Spleen (tissue), 11 donors: ENCODE measurements at regions not wholly inside any gene's neighbourhood (a gene's known extent, or its start where the extent isn't known, plus 50 kb on each side); places are given as distances from the start of the nearest gene placed in this dataset.

Source experiments
- DNase-seq: peaks from one replicate; pipeline ENCODE4 v3.0.0-alpha.2; 2020
- H3K27ac ChIP-seq, 8 donors: fragments of 200-600 bp; sonication (generic) in 7 of 8; 1 replicate in 4 of 8; 2 replicates in 4 of 8; pipeline versions ENCODE4 v1.5.0 to v1.8.0; 2016 to 2021; ENCODE audit warnings: inconsistent platforms in 4 of 8, mild to moderate bottlenecking in 4 of 8, moderate library complexity in 1 of 8
- H3K27me3 ChIP-seq, 7 donors: fragments of 200-600 bp; sonication (generic) in 6 of 7; replicated peaks in 1 of 7; 1 replicate in 4 of 7; 2 replicates in 3 of 7; pipeline versions ENCODE4 v1.5.0 to v1.8.0; 2016 to 2021; ENCODE audit warnings: inconsistent platforms in 3 of 7, mild to moderate bottlenecking in 1 of 7
- H3K36me3 ChIP-seq, 6 donors: fragments of 200-600 bp; sonication (generic) in 5 of 6; 1 replicate in 4 of 6; 2 replicates in 2 of 6; pipeline versions ENCODE4 v1.5.0 to v1.8.0; 2016 to 2021; ENCODE audit warnings: inconsistent platforms in 2 of 6
- H3K4me1 ChIP-seq, 6 donors: fragments of 200-600 bp; sonication (generic) in 5 of 6; 1 replicate in 3 of 6; 2 replicates in 3 of 6; pipeline versions ENCODE4 v1.5.0 to v1.8.0; 2016 to 2021; ENCODE audit warnings: inconsistent platforms in 3 of 6
- H3K4me3 ChIP-seq, 8 donors: fragments of 200-600 bp; sonication (generic) in 7 of 8; 1 replicate in 4 of 8; 2 replicates in 4 of 8; pipeline versions ENCODE4 v1.5.0 to v1.8.0; 2016 to 2021; ENCODE audit warnings: inconsistent platforms in 4 of 8, mild to moderate bottlenecking in 4 of 8, moderate library complexity in 2 of 8
- H3K9me3 ChIP-seq, 8 donors: fragments of 200-600 bp; sonication (generic) in 7 of 8; 1 replicate in 4 of 8; 2 replicates in 4 of 8; pipeline versions ENCODE4 v1.5.0 to v1.8.0; 2016 to 2021; ENCODE audit warnings: inconsistent platforms in 4 of 8
- CTCF ChIP-seq, 11 experiments: fragments of 200-600 bp in 7 of 11; fragments of 450-650 bp in 4 of 11; sonication (generic) in 4 of 11; IDR thresholded peaks in 8 of 11; conservative IDR thresholded peaks in 3 of 11; 1 replicate in 7 of 11; 2 replicates in 4 of 11; pipeline versions ENCODE4 v1.4.0 to v1.8.0; 2016 to 2021; ENCODE audit warnings: antibody characterized with exemption in 11 of 11, inconsistent platforms in 4 of 11, mild to moderate bottlenecking in 1 of 11
- POLR2A ChIP-seq, 3 donors: fragments of 450-650 bp; IDR thresholded peaks; one replicate each; pipeline ENCODE4 v1.5.1; 2017; ENCODE audit warnings: antibody characterized with exemption in 3 of 3, mild to moderate bottlenecking in 1 of 3
- POLR2AphosphoS5 ChIP-seq, 3 donors: sonication (generic); formaldehyde crosslinking; IDR thresholded peaks; one replicate each; pipeline ENCODE4 v1.5.1; 2017; ENCODE audit warnings: antibody characterized with exemption in 3 of 3
- WGBS, 5 donors: extraction: QIAGEN DNeasy Blood & Tissue Kit in 3 of 5; methylation state at CpG; one replicate each; pipeline versions ENCODE4 v1.1.5 to v1.1.7; 2013 to 2018; 5-methylcytosine and 5-hydroxymethylcytosine counted together
- intact Hi-C: fragments of 100-400 bp; cut with DNase I; formaldehyde crosslinking; loops from one replicate; pipeline ENCODE4 v1.15.0; 2023; ENCODE audit warnings: low total_unique reads
- donor health status: healthy with polysubstance abuse.
- donor health status: DM: no; HTN: no; CAD: no; lungs with moderate emphysema.
- donor health status: DM: no; HTN: no; CAD: no.
- donor health status: Bipolar disorder and iron deficiency.
- donor health status: healthy.
- donor health status: DM: no; HTN: no; CAD: no.
- donor health status: DM: yes; HTN: yes; CAD: no.

- no peaks in the 10 kb centered on the region for H3K36me3 ChIP-seq
- DNase-seq = no peak
- intact Hi-C loops = no loop called here
Measured at GRCh38 chr7:88665892-88666514, 93.5 kb upstream of the ZNF804B start.

GRCh38 chr7:88664630-88665233, 94.8 kb upstream of the ZNF804B start:
- no peaks in the 10 kb centered on the region for H3K9me3 ChIP-seq
- no peaks in the 10 kb centered on the region for H3K36me3 ChIP-seq
- H3K4me3 ChIP-seq = no peak overlapping the region
- WGBS, 5 donors = 79 to 97% (median 86%) methylated on average over 1 of the region's 1 CpG
- intact Hi-C loops = no loop called here
- no peak overlapping the region for H3K27ac ChIP-seq
- no peaks in the 10 kb centered on the region for H3K27me3 ChIP-seq
- no peaks in the 10 kb centered on the region for H3K4me1 ChIP-seq
- TF ChIP-seq POLR2AphosphoS5 (IDR thresholded peaks at IDR 0.05) (no peak), POLR2A (IDR thresholded peaks at IDR 0.05) (no peak), CTCF (IDR thresholded peaks at IDR 0.05 in 8 of 11, conservative IDR thresholded peaks at IDR 0.05 in 3 of 11) (no peak)
- DNase-seq = no peak

More at GRCh38 chr7:88665892-88666514, 93.5 kb upstream of the ZNF804B start:
- no peaks in the 10 kb centered on the region for H3K9me3 ChIP-seq
- 52 to 77% (median 62%) methylated on average over 3 of the region's 3 CpGs for WGBS, 5 donors
- no peak overlapping the region for H3K27ac ChIP-seq
- no peak overlapping the region for H3K4me3 ChIP-seq
- no peaks in the 10 kb centered on the region for H3K4me1 ChIP-seq
- TF ChIP-seq POLR2A (IDR thresholded peaks at IDR 0.05) = no peak
- TF ChIP-seq CTCF (IDR thresholded peaks at IDR 0.05 in 8 of 11, conservative IDR thresholded peaks at IDR 0.05 in 3 of 11) = no peak
- TF ChIP-seq POLR2AphosphoS5 (IDR thresholded peaks at IDR 0.05) = no peak
- H3K27me3 ChIP-seq = no peaks in the 10 kb centered on the region

- H3K4me3 ChIP-seq = no peak overlapping the region
- H3K4me1 ChIP-seq = no peaks in the 10 kb centered on the region
- 81 to 90% (median 87%) methylated on average over 3 of the region's 3 CpGs for WGBS, 5 donors
- no peaks in the 10 kb centered on the region for H3K27me3 ChIP-seq
- no peak for DNase-seq
- no peaks in the 10 kb centered on the region for H3K36me3 ChIP-seq
- intact Hi-C loops = no loop called here
- TF ChIP-seq CTCF (IDR thresholded peaks at IDR 0.05 in 8 of 11, conservative IDR thresholded peaks at IDR 0.05 in 3 of 11) (no peak), POLR2AphosphoS5 (IDR thresholded peaks at IDR 0.05) (no peak), POLR2A (IDR thresholded peaks at IDR 0.05) (no peak)
- no peaks in the 10 kb centered on the region for H3K9me3 ChIP-seq
- H3K27ac ChIP-seq = no peak overlapping the region
Measured at GRCh38 chr7:88661921-88662320, 97.6 kb upstream of the ZNF804B start.

GRCh38 chr7:88647825-88648224, 111.7 kb upstream of the ZNF804B start:
- 66 to 81% (median 75%) methylated on average over 2 of the region's 2 CpGs for WGBS, 5 donors
- intact Hi-C loops = no loop called here
- H3K27me3 ChIP-seq = no peaks in the 10 kb centered on the region
- no peak for DNase-seq
- H3K27ac ChIP-seq = no peak overlapping the region
- no peak for TF ChIP-seq CTCF (IDR thresholded peaks at IDR 0.05 in 8 of 11, conservative IDR thresholded peaks at IDR 0.05 in 3 of 11)
- no peak for TF ChIP-seq POLR2A (IDR thresholded peaks at IDR 0.05)
- TF ChIP-seq POLR2AphosphoS5 (IDR thresholded peaks at IDR 0.05) = no peak
- no peaks in the 10 kb centered on the region for H3K36me3 ChIP-seq
- H3K4me1 ChIP-seq = no peaks in the 10 kb centered on the region
- H3K4me3 ChIP-seq = no peak overlapping the region
- H3K9me3 ChIP-seq = peaks cover 0 to 29% (median 13%) of the 10 kb centered on the region in 8 donors
